GM10266 (cell line): ENCODE measurements at regions not wholly inside any gene's neighbourhood (a gene's known extent, or its start where the extent isn't known, plus 50 kb on each side); places are given as distances from the start of the nearest gene placed in this dataset.

Experiments used
- DNase-seq: peaks from one replicate; pipeline ENCODE4 v3.0.0; 2012; ENCODE audit errors: extremely low spot score
- TF ChIP-seq, protein P1 (sequence below): IDR thresholded peaks from 2 replicates; pipeline ENCODE4 v1.5.1; 2012; ENCODE audit warnings: mild to moderate bottlenecking, low read depth; ENCODE audit not compliant: control insufficient read depth, insufficient read depth; ENCODE audit errors: missing control alignments

DNA sequence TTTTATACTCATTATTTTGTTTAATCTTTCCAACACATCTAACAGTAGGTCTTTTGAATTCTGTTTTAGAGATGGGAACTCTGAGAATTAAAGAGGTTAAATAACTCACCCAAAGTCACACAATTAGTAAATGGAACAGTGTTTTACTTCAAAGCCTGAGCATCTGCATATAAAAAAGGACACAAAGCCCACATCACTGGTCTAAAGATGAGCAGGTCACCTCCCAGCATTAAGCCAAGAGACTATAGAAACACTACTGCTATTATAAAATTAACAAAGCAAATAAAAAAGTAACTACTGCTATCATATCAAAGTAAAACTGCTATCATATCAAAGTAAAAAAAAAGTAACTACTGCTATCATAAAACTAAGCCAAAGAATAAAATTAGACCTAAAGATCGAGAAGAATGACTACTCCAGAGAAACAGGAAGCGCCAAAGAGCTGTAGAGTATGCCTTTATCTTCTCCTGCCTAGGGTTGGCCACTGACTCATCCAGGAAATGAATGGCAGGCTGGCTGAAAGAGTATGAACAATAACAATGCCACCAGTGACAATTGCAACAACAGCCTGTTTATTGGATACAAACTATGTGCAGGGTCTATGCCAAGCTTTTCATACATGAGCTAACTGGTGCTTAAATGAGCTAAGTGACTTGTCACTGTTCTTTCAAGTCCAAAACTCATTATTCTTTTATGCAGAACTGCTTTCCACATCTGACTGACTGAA is 1153.0 kb upstream of the TENM4 start:
- TF ChIP-seq, protein P1, sequence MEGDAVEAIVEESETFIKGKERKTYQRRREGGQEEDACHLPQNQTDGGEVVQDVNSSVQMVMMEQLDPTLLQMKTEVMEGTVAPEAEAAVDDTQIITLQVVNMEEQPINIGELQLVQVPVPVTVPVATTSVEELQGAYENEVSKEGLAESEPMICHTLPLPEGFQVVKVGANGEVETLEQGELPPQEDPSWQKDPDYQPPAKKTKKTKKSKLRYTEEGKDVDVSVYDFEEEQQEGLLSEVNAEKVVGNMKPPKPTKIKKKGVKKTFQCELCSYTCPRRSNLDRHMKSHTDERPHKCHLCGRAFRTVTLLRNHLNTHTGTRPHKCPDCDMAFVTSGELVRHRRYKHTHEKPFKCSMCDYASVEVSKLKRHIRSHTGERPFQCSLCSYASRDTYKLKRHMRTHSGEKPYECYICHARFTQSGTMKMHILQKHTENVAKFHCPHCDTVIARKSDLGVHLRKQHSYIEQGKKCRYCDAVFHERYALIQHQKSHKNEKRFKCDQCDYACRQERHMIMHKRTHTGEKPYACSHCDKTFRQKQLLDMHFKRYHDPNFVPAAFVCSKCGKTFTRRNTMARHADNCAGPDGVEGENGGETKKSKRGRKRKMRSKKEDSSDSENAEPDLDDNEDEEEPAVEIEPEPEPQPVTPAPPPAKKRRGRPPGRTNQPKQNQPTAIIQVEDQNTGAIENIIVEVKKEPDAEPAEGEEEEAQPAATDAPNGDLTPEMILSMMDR, result no peak
- no peak for DNase-seq

DNA sequence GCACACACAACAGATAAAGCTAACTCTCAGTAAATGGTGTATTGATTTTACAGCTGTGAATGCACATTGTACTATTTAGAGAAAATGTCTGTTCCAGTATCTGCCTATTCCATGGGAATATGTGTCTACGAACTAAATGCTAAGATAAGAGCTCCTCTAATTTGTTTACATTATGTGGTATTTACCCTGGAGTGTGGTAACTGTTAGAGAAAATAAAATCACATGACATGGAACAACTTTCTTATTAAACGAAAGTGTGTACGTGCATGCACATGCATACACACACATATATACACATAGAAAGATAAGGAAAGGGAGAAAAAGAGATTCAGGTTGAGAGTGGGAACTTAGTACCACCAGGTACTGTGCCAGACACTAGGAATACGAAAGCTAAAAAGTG is 1151.7 kb upstream of the TENM4 start:
- TF ChIP-seq, protein P1, result no peak
- DNase-seq, result no peak

DNA sequence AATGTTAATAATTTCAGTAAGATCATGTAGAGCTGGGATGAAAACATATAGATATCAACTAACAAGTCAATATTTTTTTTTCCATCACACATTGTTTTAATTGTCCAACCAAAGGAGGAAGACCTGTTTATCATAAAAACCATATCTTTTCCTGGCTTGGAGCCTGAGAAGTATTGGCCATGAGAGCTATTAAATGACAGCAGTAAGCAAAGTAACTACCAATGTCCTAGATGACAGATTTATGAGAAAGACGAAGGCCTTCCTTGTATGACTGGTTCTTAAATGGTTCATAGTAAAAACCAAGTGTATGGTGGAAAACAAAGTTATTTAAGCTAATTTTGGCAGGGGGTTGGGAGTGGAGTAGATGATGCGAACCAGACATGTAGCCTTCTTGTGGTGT is 1147.1 kb upstream of the TENM4 start:
- DNase-seq, result no peak
- TF ChIP-seq, protein P1, result no peak

DNA sequence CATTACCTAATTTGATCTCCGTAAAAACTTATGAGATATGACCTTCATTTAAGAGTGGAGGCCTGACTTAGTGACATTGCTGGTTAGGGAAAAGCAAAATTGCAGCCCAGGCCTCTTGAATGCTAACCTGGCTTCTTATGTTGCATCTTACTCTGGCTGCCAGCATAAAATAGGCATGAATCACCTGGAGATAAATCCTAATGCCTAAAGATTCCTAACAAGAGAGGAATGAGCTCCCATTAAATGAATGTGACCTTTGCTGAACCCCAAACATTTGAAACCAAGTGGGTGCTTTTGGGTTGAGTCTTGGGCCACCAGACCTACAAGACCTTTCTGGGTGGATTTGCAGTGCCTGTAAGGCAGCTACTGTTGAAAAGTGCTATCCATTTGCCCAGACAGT is 1145.6 kb upstream of the TENM4 start:
- DNase-seq, result no peak
- TF ChIP-seq, protein P1, result no peak

DNA sequence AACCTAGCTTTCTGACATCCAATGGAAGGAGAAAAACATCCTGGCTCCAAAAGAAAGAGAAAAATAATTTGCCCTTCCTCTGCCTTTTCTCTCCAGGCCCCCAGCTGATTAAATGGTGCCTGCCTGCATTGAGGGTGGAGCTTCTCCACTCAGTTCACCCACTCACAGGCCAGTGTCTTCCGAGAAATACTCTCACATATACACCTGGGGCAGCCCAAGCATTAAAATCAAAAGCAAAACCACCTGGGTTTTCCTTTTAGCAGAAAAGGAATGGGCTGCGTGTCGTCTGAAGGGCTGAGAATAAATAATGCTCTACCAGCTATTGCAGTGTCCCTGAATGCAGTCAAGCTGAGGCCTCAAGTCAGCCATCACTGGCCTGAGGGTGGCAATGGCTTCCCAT is 1143.8 kb upstream of the TENM4 start:
- DNase-seq, result no peak
- TF ChIP-seq, protein P1, result no peak

DNA sequence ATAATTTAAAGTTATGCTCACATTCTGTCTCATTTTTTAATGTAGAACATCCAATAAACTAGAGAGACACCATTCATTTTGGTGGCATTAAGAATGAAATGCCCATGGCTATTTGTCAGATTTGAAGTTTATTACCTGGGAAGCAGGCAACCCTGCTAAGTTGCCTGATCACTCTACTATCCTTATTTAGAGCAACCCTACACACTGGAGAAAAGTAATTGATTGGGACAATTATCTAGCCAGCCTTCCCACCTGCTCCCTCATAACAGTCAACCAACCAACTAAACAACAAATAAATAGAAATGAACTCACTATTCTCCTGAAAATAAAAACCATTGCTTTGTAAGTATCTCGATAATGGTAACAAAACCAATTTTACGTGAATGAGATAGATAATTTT is 1129.0 kb upstream of the TENM4 start:
- TF ChIP-seq, protein P1, result no peak

DNA sequence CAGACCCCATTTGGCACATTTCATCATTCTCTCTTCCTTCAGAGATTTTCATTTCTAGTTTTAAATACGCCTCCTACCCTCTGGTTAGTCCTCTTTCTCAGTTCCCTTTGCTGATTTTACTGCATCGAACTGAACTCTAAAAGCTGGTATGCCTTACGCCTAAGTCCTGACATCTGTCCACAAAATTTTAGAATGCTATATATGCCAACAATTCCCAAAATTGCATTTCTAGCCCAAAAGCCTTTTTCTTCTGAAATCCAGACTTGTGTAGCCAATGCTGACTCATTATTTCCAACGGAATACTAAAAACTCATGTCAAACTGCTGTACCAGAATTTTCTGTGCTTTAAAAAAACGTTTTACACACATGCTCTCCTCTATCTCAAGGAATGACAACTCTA is 1124.4 kb upstream of the TENM4 start:
- no peak for DNase-seq
- TF ChIP-seq, protein P1, result no peak

More for the DNA sequence above, 1129.0 kb upstream of the TENM4 start:
- DNase-seq, result no peak
